ENCODE measurements at regions not wholly inside any gene's neighbourhood (a gene's known extent, or its start where the extent isn't known, plus 50 kb on each side); places are given as distances from the start of the nearest gene placed in this dataset.

DNA sequence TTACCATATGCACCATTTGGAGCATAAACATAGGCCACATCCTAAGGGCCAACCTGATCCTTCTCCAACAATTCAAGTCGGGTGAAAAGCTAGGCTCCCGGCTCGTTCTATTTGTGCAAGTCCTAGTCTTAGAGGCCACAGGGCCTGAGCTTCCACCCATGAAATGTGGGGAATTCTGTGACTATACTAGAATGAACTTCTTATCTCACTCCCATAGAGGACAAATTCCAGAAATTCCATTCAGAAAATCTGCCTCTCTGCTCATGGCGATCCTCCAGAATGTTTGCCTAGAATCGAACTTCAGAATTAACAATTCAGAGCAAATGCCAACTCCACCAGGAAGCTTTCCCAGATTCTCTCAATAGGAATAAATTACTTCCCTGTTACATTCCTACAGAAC lies 187.9 kb downstream of the BCL11A start:
- TF ChIP-seq, protein P1, sequence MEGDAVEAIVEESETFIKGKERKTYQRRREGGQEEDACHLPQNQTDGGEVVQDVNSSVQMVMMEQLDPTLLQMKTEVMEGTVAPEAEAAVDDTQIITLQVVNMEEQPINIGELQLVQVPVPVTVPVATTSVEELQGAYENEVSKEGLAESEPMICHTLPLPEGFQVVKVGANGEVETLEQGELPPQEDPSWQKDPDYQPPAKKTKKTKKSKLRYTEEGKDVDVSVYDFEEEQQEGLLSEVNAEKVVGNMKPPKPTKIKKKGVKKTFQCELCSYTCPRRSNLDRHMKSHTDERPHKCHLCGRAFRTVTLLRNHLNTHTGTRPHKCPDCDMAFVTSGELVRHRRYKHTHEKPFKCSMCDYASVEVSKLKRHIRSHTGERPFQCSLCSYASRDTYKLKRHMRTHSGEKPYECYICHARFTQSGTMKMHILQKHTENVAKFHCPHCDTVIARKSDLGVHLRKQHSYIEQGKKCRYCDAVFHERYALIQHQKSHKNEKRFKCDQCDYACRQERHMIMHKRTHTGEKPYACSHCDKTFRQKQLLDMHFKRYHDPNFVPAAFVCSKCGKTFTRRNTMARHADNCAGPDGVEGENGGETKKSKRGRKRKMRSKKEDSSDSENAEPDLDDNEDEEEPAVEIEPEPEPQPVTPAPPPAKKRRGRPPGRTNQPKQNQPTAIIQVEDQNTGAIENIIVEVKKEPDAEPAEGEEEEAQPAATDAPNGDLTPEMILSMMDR (IDR thresholded peaks at IDR 0.05; ENCODE audit: unreplicated experiment in 3 of 3): no peak
- H3K27ac Mint-ChIP-seq: peak overlapping the region in 1 of 3 experiments; percentile 37

DNA sequence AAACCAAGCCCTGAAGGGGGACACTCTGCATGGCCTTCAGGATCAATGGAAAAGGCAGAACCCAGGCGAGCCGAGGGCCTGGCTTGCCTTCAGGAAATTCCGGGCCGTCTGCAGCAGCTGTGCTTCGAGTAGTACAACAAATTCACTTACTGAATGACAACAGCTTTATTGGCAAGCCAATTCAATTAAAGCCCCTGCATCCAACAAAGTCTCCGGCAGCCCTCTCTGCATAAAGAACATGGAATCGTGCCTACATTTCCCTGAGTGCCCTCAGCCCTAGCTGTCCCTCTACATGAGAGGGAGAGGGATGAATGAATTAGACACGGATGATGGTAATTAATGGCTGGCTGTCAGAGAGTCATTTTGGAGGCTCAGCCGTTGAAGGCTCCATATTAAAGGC lies 189.0 kb downstream of the BCL11A start:
- Mint-ChIP-seq H3K36me3 (ENCODE audit: low read depth) (no peaks in the 10 kb centered on the region), H3K27ac (peak overlapping the region in 1 of 3 experiments; percentile 73), H3K9me3 (no peaks in the 10 kb centered on the region), H3K4me3 (no peak overlapping the region), H3K4me1 (peaks cover 28% of the 10 kb centered on the region), H3K27me3 (ENCODE audit: low read depth) (peaks cover 11% of the 10 kb centered on the region)
- TF ChIP-seq, protein P1 (IDR thresholded peaks at IDR 0.05; ENCODE audit: unreplicated experiment in 3 of 3): no peak

More for the DNA sequence above, 187.9 kb downstream of the BCL11A start:
- Mint-ChIP-seq H3K9me3 (no peaks in the 10 kb centered on the region), H3K4me3 (no peak overlapping the region), H3K27me3 (ENCODE audit: low read depth) (peaks cover 5% of the 10 kb centered on the region), H3K36me3 (ENCODE audit: low read depth) (no peaks in the 10 kb centered on the region), H3K4me1 (peaks cover 28% of the 10 kb centered on the region)

DNA sequence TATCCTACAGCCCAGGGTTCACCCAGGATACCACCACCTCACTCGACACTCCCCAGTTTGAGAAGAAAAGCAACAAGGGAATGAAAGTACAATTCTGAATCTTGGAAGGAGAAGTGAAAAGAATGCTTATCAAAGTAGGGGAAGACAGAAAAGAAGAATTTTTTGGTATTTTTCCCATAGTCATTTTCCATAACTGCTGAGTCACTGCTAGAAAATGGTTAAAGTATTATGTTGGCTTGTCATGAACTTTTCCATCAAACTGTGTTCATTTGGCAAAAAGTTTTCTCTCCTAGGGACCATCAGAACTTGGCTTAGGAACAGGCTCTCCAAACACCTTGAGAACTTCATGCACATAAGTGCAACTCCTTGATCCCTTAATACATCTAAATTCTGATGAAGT lies 192.0 kb downstream of the BCL11A start:
- Mint-ChIP-seq H3K27me3 (ENCODE audit: low read depth) (peaks cover 15% of the 10 kb centered on the region), H3K4me3 (no peak overlapping the region), H3K36me3 (ENCODE audit: low read depth) (no peaks in the 10 kb centered on the region), H3K4me1 (peaks cover 32% of the 10 kb centered on the region), H3K27ac (no peak overlapping the region), H3K9me3 (no peaks in the 10 kb centered on the region)
- TF ChIP-seq, protein P1 (IDR thresholded peaks at IDR 0.05; ENCODE audit: unreplicated experiment in 3 of 3): no peak

DNA sequence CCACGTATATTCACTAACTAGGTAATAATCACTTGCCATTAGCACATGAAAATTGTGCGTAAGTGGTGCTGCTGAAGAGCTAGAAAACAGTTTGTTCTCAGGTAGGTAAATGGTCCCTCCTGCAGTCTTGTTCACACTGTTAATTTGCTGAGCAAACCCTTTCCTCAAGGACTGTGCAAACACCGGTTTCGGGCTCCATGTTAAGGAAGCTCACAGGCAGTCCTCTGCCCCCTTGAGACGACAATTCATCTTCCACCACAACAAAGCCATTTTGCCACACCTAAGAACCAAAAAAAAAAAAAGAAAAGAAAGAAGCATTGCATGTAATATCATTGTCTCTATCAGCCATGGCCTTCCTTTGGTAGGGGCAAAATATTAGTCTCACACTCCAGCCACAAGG lies 193.9 kb downstream of the BCL11A start:
- Mint-ChIP-seq H3K9me3 (no peaks in the 10 kb centered on the region), H3K36me3 (ENCODE audit: low read depth) (no peaks in the 10 kb centered on the region), H3K27ac (no peak overlapping the region), H3K4me3 (no peak overlapping the region), H3K4me1 (peaks cover 21% of the 10 kb centered on the region), H3K27me3 (ENCODE audit: low read depth) (peaks cover 21% of the 10 kb centered on the region)
- TF ChIP-seq, protein P1 (IDR thresholded peaks at IDR 0.05; ENCODE audit: unreplicated experiment in 3 of 3): no peak

DNA sequence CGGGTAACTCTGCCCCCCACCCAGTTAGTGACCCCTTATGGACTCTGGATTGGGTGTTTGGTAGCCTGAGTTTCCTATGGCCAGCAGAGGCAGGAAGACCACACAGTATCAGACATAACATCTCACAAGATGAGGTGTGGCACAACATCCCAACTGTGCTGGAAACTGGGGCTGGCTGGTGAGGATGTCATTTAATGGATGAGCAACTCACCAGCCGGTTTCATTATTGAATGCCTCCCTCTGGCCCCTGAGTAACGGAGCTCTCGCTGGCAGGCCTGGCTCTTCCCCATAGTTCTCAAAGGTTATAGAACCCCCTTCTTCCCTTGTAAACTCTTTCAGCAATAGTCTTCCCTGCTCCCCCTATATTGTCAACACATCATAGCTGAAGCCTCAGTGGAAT lies 195.0 kb downstream of the BCL11A start:
- Mint-ChIP-seq H3K36me3 (ENCODE audit: low read depth) (no peaks in the 10 kb centered on the region), H3K27me3 (ENCODE audit: low read depth) (peaks cover 21% of the 10 kb centered on the region), H3K4me1 (peaks cover 20% of the 10 kb centered on the region), H3K9me3 (no peaks in the 10 kb centered on the region), H3K27ac (peak overlapping the region in 1 of 3 experiments; percentile 6), H3K4me3 (no peak overlapping the region)
- TF ChIP-seq, protein P1 (IDR thresholded peaks at IDR 0.05; ENCODE audit: unreplicated experiment in 3 of 3): no peak

DNA sequence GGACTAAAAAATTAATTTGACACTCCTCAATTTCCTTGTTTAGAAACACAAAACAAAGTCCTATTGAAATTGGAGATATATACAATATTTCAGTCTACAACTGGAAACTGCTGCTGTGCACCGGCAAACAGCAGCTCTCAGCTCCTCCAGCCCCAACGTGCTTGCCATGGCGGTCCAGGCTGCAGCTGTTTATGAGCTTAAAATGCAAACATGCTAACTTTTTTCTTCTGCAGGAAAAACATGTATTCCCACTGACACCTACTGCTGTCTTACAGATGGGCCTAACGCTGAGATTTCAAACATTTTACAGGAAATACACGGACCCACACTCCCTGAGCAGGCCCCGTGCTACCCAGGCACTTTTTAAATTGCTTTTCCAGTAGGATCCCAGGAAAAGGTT lies 195.5 kb downstream of the BCL11A start:
- H3K27me3 Mint-ChIP-seq (ENCODE audit: low read depth): peaks cover 21% of the 10 kb centered on the region
- no peak overlapping the region for H3K27ac Mint-ChIP-seq
- no peaks in the 10 kb centered on the region for H3K36me3 Mint-ChIP-seq (ENCODE audit: low read depth)
- H3K9me3 Mint-ChIP-seq: no peaks in the 10 kb centered on the region
- H3K4me3 Mint-ChIP-seq: no peak overlapping the region
- peaks cover 24% of the 10 kb centered on the region for H3K4me1 Mint-ChIP-seq
- TF ChIP-seq, protein P1 (IDR thresholded peaks at IDR 0.05; ENCODE audit: unreplicated experiment in 3 of 3): no peak

All from nephron (organoid).